ENCODE measurements at regions not wholly inside any gene's neighbourhood (a gene's known extent, or its start where the extent isn't known, plus 50 kb on each side); places are given as distances from the start of the nearest gene placed in this dataset.

DNA sequence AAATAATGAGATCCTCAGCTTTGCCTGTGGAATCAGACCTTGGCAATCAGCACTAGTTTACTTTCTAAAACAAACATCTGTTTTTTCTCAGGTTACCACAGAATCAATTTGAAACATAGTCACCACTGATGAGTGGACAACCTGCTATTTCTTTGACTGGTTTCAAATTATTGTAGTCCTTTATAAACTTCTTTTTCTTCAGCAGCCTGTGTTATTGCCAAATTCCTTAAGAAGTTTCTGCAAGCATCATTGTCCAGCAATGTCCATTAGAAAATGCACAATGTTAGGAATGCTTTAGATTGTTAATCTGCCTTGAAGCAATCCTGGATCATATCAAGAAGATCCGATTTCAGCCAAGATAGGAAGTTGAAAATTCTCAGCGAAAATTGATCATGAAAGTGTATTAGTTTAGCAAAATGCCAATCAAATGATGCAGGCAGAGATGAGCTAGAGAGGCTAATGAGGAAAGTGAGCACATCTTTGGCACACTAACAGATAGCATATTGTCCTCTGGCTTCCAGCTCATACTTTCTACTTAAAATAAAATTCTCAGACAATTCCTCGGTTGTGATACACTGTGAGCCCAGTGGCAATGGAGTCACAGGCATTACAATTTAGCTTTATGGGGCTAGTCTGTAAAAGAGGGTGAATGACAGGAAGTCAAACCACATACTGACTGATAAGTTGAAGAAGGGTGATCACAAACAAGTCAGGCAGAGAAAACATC is 270.6 kb downstream of the SLITRK6 start:
- Histone ChIP-seq H3K36me3 (no peaks in the 10 kb centered on the region), H3K9me3 (no peaks in the 10 kb centered on the region), H3K27ac (peak overlapping the region in 1 of 4 donors; percentile 12), H3K27me3 (no peaks in the 10 kb centered on the region), H3K4me1 (peaks cover 0 to 9% (median 2%) of the 10 kb centered on the region in 3 donors), H3K4me3 (no peak overlapping the region)
- ATAC-seq, result peak; percentile 57
- WGBS, 2 donors (ENCODE audit: low coverage in 1 of 2), result 12 to 31% methylated on average over 3 of the region's 3 CpGs
- no peak for TF ChIP-seq POLR2A (IDR thresholded peaks at IDR 0.05)

- ATAC-seq, result no peak
- Histone ChIP-seq H3K36me3 (no peaks in the 10 kb centered on the region), H3K9me3 (no peaks in the 10 kb centered on the region), H3K4me1 (peaks cover 0 to 9% (median 2%) of the 10 kb centered on the region in 3 donors), H3K27ac (no peak overlapping the region), H3K27me3 (no peaks in the 10 kb centered on the region), H3K4me3 (no peak overlapping the region)
- TF ChIP-seq POLR2A (IDR thresholded peaks at IDR 0.05), result no peak
- TF ChIP-seq, protein P1, sequence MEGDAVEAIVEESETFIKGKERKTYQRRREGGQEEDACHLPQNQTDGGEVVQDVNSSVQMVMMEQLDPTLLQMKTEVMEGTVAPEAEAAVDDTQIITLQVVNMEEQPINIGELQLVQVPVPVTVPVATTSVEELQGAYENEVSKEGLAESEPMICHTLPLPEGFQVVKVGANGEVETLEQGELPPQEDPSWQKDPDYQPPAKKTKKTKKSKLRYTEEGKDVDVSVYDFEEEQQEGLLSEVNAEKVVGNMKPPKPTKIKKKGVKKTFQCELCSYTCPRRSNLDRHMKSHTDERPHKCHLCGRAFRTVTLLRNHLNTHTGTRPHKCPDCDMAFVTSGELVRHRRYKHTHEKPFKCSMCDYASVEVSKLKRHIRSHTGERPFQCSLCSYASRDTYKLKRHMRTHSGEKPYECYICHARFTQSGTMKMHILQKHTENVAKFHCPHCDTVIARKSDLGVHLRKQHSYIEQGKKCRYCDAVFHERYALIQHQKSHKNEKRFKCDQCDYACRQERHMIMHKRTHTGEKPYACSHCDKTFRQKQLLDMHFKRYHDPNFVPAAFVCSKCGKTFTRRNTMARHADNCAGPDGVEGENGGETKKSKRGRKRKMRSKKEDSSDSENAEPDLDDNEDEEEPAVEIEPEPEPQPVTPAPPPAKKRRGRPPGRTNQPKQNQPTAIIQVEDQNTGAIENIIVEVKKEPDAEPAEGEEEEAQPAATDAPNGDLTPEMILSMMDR (IDR thresholded peaks at IDR 0.05), result no peak
- TF ChIP-seq EP300 (IDR thresholded peaks at IDR 0.05), result no peak
- no peak for TF ChIP-seq POLR2AphosphoS5 (IDR thresholded peaks at IDR 0.05)
- 98 to 99% methylated on average over 4 of the region's 4 CpGs for WGBS, 2 donors (ENCODE audit: low coverage in 1 of 2)
Measured at GRCh38 chr13:85527316-85527715, 271.9 kb downstream of the SLITRK6 start.

DNA sequence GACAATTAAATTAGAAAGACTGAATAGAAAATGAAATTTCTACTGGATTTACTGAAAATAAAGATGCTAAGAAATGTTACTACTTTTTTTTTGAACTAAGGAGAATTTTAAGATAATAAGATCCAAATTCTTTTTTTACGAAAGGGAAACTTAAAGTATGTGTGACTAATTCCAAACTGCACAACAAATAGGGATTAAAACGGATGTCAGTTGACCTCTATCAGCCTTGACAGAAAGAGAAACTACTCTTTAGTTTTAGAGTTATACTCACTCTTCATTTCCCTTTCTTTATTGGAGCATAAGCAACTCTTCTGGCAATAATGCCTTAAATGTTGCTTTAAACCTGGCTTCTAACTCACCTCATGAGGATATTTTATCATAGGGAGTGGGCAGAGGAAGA is 273.8 kb downstream of the SLITRK6 start:
- peaks cover 0 to 24% (median 2%) of the 10 kb centered on the region in 3 donors for H3K4me1 ChIP-seq
- H3K27me3 ChIP-seq, result no peaks in the 10 kb centered on the region
- H3K36me3 ChIP-seq, result no peaks in the 10 kb centered on the region
- H3K4me3 ChIP-seq, result no peak overlapping the region
- no peak for ATAC-seq
- no peak overlapping the region for H3K27ac ChIP-seq
- 22 to 30% methylated on average over 2 of the region's 2 CpGs for WGBS, 2 donors (ENCODE audit: low coverage in 1 of 2)
- H3K9me3 ChIP-seq, result no peaks in the 10 kb centered on the region
- TF ChIP-seq EP300 (IDR thresholded peaks at IDR 0.05) (no peak), POLR2A (IDR thresholded peaks at IDR 0.05) (no peak), POLR2AphosphoS5 (IDR thresholded peaks at IDR 0.05) (no peak)
- TF ChIP-seq, protein P1 (IDR thresholded peaks at IDR 0.05), result no peak

GRCh38 chr13:85521657-85522056 is 277.6 kb downstream of the SLITRK6 start:
- 44 to 47% methylated on average over 2 of the region's 2 CpGs for WGBS, 2 donors (ENCODE audit: low coverage in 1 of 2)
- ATAC-seq, result no peak
- no peak overlapping the region for H3K4me3 ChIP-seq
- H3K36me3 ChIP-seq, result no peaks in the 10 kb centered on the region
- TF ChIP-seq, protein P1 (IDR thresholded peaks at IDR 0.05), result no peak
- TF ChIP-seq POLR2A (IDR thresholded peaks at IDR 0.05), result no peak
- no peak for TF ChIP-seq EP300 (IDR thresholded peaks at IDR 0.05)
- TF ChIP-seq POLR2AphosphoS5 (IDR thresholded peaks at IDR 0.05), result no peak
- no peaks in the 10 kb centered on the region for H3K27me3 ChIP-seq
- H3K4me1 ChIP-seq, result peaks cover 0 to 32% (median 2%) of the 10 kb centered on the region in 3 donors
- H3K9me3 ChIP-seq, result no peaks in the 10 kb centered on the region
- H3K27ac ChIP-seq, result no peak overlapping the region

DNA sequence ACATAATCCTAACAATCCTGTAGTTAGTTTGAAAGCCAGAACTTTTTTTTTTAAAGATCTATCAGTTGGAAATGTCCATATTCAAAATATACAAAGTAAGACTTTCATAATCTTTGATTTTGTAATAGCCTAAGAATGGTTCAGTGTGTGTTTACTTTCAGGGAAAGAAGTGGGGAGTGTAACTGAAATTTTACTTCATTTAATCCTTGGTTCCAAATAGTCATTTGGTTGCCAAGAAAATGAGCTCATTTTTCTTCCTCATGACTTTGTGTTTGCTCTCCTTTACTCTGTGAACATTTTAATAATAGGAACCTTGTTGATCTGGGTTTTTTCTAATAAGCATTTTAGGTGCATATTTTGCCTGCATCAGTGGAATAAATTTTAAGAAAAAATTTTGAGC is 278.8 kb downstream of the SLITRK6 start:
- Histone ChIP-seq H3K27me3 (no peaks in the 10 kb centered on the region), H3K4me3 (no peak overlapping the region), H3K27ac (peak overlapping the region in 1 of 4 donors; percentile 56), H3K36me3 (no peaks in the 10 kb centered on the region), H3K4me1 (peaks cover 0 to 32% (median 2%) of the 10 kb centered on the region in 3 donors), H3K9me3 (no peaks in the 10 kb centered on the region)
- peak; percentile 75 for TF ChIP-seq POLR2AphosphoS5 (IDR thresholded peaks at IDR 0.05)
- TF ChIP-seq EP300 (IDR thresholded peaks at IDR 0.05), result no peak
- no peak for TF ChIP-seq POLR2A (IDR thresholded peaks at IDR 0.05)
- TF ChIP-seq, protein P1 (IDR thresholded peaks at IDR 0.05), result no peak
- peak; percentile 77 for ATAC-seq
